Erythroblast (primary cell): ENCODE measurements at regions not wholly inside any gene's neighbourhood (a gene's known extent, or its start where the extent isn't known, plus 50 kb on each side); places are given as distances from the start of the nearest gene placed in this dataset.

Source experiments
- GATA1 ChIP-seq: IDR thresholded peaks from 2 replicates; pipeline ENCODE4 v1.6.1; 2011; ENCODE audit warnings: low read depth, mild to moderate bottlenecking, control low read depth, low read length, moderate library complexity
- POLR2A ChIP-seq: IDR thresholded peaks from 2 replicates; pipeline ENCODE4 v1.6.1; 2011; ENCODE audit warnings: mild to moderate bottlenecking, low read length

GRCh38 chr5:89320421-89321277 lies 437.7 kb upstream of the MEF2C start:
- TF ChIP-seq POLR2A (no peak), GATA1 (no peak)
